Neutrophil (primary cell): ENCODE measurements at regions not wholly inside any gene's neighbourhood (a gene's known extent, or its start where the extent isn't known, plus 50 kb on each side); places are given as distances from the start of the nearest gene placed in this dataset.

ENCODE experiments used
- H3K27ac ChIP-seq: fragments of 200-600 bp; sonication (generic); 2 replicates; pipeline ENCODE4 v1.5.1; 2016; ENCODE audit warnings: mild to moderate bottlenecking, moderate library complexity
- H3K27me3 ChIP-seq: fragments of 200-600 bp; sonication (generic); 2 replicates; pipeline ENCODE4 v1.6.0; 2016; ENCODE audit warnings: mild to moderate bottlenecking
- H3K36me3 ChIP-seq: fragments of 200-600 bp; sonication (generic); 2 replicates; pipeline ENCODE4 v1.5.1; 2017
- H3K4me1 ChIP-seq, 2 experiments: fragments of 200-600 bp in 1 of 2; sonication (generic) in 1 of 2; 1 replicate in 1 of 2; 2 replicates in 1 of 2; pipeline versions ENCODE4 v1.5.1 to v1.6.1; 2013 to 2016; ENCODE audit warnings: low read depth in 1 of 2, low read length in 1 of 2, mild to moderate bottlenecking in 1 of 2, moderate library complexity in 1 of 2; ENCODE audit not compliant: control insufficient read depth in 1 of 2, insufficient read depth in 1 of 2
- H3K4me3 ChIP-seq, 2 experiments: fragments of 200-600 bp in 1 of 2; sonication (generic) in 1 of 2; 1 replicate in 1 of 2; 2 replicates in 1 of 2; pipeline ENCODE4 v1.5.1; 2013 to 2016; ENCODE audit warnings: low read depth in 1 of 2, low read length in 1 of 2, mild to moderate bottlenecking in 1 of 2, moderate library complexity in 1 of 2
- H3K9me3 ChIP-seq: fragments of 200-600 bp; sonication (generic); 2 replicates; pipeline ENCODE4 v1.5.1; 2016
- TF ChIP-seq, protein P1 (sequence below): fragments of 200-600 bp; sonication (generic); IDR thresholded peaks from 2 replicates; pipeline ENCODE4 v1.5.1; 2016; ENCODE audit warnings: antibody characterized with exemption

DNA sequence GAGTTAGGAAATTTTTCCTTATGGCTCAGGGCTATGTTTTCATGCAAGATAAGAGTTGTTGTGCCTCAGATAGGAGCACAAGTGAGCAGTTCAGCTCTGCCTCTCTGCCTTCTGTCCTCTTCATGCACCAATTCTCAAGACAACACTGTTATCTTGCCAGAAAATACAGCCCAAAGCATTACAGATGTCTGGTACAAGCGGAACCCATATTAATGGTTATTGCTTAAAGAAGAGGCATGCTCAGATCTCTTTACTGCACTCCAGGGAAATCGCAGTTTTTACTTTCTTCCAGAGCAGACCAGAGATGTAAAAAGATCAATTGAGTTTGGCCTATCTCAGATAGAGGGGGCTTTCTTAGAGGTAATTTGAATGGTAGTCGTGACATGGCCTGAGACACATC is 361.6 kb upstream of the WWC1 start:
- Histone ChIP-seq H3K4me1 (no peaks in the 10 kb centered on the region), H3K9me3 (no peaks in the 10 kb centered on the region), H3K27ac (no peak overlapping the region), H3K36me3 (no peaks in the 10 kb centered on the region), H3K27me3 (no peaks in the 10 kb centered on the region), H3K4me3 (no peak overlapping the region)
- TF ChIP-seq, protein P1, sequence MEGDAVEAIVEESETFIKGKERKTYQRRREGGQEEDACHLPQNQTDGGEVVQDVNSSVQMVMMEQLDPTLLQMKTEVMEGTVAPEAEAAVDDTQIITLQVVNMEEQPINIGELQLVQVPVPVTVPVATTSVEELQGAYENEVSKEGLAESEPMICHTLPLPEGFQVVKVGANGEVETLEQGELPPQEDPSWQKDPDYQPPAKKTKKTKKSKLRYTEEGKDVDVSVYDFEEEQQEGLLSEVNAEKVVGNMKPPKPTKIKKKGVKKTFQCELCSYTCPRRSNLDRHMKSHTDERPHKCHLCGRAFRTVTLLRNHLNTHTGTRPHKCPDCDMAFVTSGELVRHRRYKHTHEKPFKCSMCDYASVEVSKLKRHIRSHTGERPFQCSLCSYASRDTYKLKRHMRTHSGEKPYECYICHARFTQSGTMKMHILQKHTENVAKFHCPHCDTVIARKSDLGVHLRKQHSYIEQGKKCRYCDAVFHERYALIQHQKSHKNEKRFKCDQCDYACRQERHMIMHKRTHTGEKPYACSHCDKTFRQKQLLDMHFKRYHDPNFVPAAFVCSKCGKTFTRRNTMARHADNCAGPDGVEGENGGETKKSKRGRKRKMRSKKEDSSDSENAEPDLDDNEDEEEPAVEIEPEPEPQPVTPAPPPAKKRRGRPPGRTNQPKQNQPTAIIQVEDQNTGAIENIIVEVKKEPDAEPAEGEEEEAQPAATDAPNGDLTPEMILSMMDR: no peak

DNA sequence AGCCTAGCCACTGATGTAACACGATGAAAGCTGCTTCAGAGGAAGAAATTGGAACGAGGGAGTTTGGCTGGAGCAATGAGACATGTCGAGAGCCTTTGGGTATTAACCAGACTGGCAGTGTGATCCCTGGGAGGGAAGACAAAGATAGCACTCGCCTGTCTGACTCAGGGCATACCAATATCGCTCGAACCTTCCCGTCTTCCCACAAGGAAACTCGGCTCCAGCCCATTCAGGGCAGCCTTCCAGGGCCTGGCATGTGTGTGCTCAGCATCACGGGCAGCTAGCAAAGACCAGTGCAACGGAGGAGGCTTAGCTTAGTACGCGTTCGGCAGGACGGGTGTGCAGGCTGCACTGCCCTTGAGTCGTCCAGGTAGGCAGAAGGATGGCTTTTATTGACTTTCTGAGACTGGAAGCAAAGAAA is 356.9 kb upstream of the WWC1 start:
- no peak overlapping the region for H3K4me3 ChIP-seq
- no peaks in the 10 kb centered on the region for H3K4me1 ChIP-seq
- TF ChIP-seq, protein P1: no peak
- no peaks in the 10 kb centered on the region for H3K36me3 ChIP-seq
- no peaks in the 10 kb centered on the region for H3K9me3 ChIP-seq
- no peaks in the 10 kb centered on the region for H3K27me3 ChIP-seq
- no peak overlapping the region for H3K27ac ChIP-seq

DNA sequence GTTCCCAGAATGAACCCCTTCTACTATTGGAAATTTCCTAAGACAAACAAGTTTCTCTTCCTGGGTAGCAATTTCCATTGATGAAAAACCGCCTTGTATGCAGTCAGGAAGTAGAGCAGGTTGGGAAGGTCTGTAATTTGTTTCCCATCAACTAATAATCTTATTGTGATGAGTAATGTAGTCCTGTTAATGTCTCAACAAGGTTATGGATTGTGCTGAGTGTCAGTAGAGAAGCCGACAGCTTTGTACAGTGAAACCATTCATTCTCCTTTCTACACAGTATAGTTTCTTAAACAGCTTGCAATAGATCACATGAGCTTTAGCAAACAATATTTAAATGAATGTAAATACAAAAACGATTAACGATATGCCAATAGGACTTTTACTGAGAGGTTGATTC is 355.4 kb upstream of the WWC1 start:
- no peak overlapping the region for H3K4me3 ChIP-seq
- H3K9me3 ChIP-seq: no peaks in the 10 kb centered on the region
- H3K27ac ChIP-seq: no peak overlapping the region
- no peaks in the 10 kb centered on the region for H3K27me3 ChIP-seq
- no peaks in the 10 kb centered on the region for H3K4me1 ChIP-seq
- TF ChIP-seq, protein P1: no peak
- H3K36me3 ChIP-seq: no peaks in the 10 kb centered on the region

DNA sequence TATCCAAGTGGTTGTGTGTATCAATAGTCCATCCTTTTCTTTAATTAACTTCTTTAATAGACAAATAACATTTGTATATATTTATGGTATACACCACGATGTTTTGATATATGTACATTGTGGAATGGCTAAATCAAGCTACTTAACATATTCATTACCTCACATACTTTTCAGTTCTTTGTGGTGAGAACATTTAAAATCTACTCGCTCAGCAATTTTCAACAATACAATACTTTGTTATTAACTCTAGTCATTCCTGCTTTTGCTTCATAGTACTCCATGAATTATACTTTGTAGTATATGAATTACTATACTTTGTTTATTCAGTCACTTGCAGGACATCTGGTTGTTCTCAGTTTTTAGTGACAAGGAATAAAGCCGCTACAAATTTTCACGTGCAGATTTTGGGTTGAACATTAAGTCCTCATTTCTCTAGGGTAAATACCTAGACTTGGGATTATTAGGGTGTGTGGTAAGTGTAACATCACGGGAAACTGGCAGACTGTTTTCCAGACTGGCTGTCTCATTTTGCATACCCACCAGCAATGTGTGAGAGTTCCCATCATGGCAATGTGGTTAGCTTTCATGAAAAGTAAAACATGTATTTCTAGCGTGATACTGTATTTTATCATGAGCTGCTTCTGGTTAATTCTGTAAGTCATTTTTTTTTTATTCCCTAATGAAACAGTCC is 354.4 kb upstream of the WWC1 start:
- H3K27ac ChIP-seq: no peak overlapping the region
- no peak overlapping the region for H3K4me3 ChIP-seq
- H3K9me3 ChIP-seq: no peaks in the 10 kb centered on the region
- H3K27me3 ChIP-seq: no peaks in the 10 kb centered on the region
- no peaks in the 10 kb centered on the region for H3K36me3 ChIP-seq
- H3K4me1 ChIP-seq: no peaks in the 10 kb centered on the region
- TF ChIP-seq, protein P1: no peak

DNA sequence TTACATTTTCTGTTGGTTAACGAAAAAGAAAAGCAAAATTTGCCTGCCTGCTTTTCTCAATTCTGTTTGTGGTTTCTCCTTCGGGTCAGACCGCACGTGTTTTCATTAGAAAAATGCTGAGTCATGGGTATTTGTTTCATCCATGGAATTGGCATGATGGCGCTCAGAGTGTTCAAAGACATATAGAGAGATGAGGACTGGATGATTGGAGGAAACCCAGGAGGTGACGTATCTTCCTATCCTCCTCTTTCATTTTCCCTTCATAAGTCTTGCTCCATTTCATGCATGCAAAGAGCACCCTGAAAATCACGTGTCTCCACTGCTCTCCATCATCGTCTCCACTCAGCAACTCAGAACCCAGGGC is 353.8 kb upstream of the WWC1 start:
- H3K27me3 ChIP-seq: no peaks in the 10 kb centered on the region
- no peaks in the 10 kb centered on the region for H3K9me3 ChIP-seq
- TF ChIP-seq, protein P1: no peak
- no peak overlapping the region for H3K4me3 ChIP-seq
- no peak overlapping the region for H3K27ac ChIP-seq
- H3K36me3 ChIP-seq: no peaks in the 10 kb centered on the region
- H3K4me1 ChIP-seq: no peaks in the 10 kb centered on the region
